ENCODE measurements at regions not wholly inside any gene's neighbourhood (a gene's known extent, or its start where the extent isn't known, plus 50 kb on each side); places are given as distances from the start of the nearest gene placed in this dataset.

DNA sequence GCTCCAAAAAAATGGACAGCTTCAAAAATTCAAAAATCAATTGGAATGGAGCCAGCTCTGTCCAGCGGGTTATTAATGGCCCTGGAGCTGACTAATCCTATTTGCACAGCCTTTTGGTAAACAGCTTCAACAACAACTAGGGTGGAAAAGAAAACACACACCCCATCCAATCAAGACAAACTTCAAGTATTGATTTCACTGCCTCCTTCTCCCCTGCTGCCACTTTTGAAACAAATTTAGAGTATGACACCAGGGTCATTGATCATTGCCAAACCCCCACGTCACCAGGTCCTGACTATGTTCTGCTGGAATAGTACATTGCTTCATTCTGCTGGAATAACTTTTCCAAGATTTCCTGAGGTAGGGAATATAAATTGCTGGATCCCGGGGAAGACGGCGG lies 56.8 kb upstream of the GTF3A start:
- DNase-seq (ENCODE audit: low read depth in 3 of 3, low spot score in 1 of 3), result no peak

- DNase-seq (ENCODE audit: low read depth in 3 of 3, low spot score in 1 of 3), result no peak
These were observed 54.0 kb upstream of the GTF3A start for GRCh38 chr13:27370305-27370872.

DNA sequence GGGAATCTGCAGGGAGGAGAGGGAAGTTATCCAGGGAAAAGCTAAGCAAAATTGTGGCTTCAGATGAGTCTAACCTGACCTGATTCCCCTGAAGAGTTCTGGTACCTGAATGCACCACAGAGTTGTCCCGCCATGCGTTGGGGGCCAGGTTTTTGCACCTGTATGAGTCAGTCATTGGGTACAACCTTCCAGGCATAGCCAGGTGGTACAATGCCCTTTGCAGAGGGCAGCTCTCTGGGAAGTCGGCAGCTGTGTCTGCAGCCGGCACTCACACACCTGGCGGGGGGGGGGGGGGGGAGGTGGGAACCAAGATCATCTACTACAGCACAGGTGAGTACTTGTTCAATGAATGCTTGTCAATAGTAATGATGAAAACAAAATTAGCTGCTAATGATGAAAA lies 52.5 kb upstream of the GTF3A start:
- DNase-seq (ENCODE audit: low read depth in 3 of 3, low spot score in 1 of 3), result no peak

- no peak for DNase-seq (ENCODE audit: low read depth in 3 of 3, low spot score in 1 of 3)
These were observed 51.5 kb upstream of the GTF3A start for GRCh38 chr13:27372896-27373295.

DNA sequence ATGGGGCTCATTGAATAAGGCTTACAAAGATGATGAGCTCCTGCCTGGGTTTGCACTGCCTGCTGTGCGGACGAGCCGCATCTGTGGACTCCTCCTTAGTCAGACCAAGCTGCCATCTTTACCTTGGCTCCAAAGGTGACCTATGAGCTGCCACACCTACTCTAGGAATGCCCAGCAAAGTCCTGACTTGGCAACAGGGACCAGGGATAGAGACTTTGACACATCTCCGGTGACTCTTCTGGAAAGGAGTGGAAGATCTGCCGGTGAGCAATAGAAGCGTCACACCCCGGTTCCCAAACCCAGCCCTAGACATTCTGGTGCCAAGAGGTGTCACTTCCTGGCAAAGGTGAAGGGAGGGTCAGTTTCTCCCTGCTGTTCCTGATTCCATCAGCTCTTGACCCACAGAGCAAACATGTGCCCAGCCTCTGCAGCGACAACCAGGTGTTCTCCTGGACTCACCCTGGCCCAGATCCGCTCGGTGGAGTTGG lies 50.2 kb upstream of the GTF3A start:
- no peak for DNase-seq (ENCODE audit: low read depth in 3 of 3, low spot score in 1 of 3)

Data from stimulated activated CD4-positive, alpha-beta T cell treated with anti-CD3 and anti-CD28 coated beads, TNF-alpha, amount 100 ng/mL, for 1 hour (primary cell).